SK-N-MC (cell line): ENCODE measurements at regions not wholly inside any gene's neighbourhood (a gene's known extent, or its start where the extent isn't known, plus 50 kb on each side); places are given as distances from the start of the nearest gene placed in this dataset.

Experiments used
- DNase-seq: peaks from one replicate; pipeline ENCODE4 v3.0.0-alpha.2; 2011; ENCODE audit warnings: low read depth, low spot score
- H3K27ac ChIP-seq: fragments of 200-600 bp; sonication (generic); 2 replicates; pipeline ENCODE4 v1.5.1; 2016; ENCODE audit warnings: mixed run types
- H3K36me3 ChIP-seq: fragments of 200-600 bp; sonication (generic); 2 replicates; pipeline ENCODE4 v1.6.1; 2017; ENCODE audit warnings: antibody characterized with exemption, low read length, mixed read lengths; ENCODE audit not compliant: insufficient read depth
- H3K4me3 ChIP-seq: fragments of 200-600 bp; sonication (generic); 2 replicates; pipeline ENCODE4 v1.5.1; 2016
- H3K9ac ChIP-seq: fragments of 200-600 bp; sonication (generic); 2 replicates; pipeline ENCODE4 v1.8.0; 2017; ENCODE audit warnings: mixed run types, mixed read lengths; ENCODE audit not compliant: insufficient read length
- H3K9me3 ChIP-seq: fragments of 200-600 bp; sonication (generic); 2 replicates; pipeline ENCODE4 v1.6.1; 2017; ENCODE audit warnings: low read depth, mild to moderate bottlenecking, antibody characterized with exemption, low read length, moderate library complexity, mixed read lengths
- EZH2 ChIP-seq: fragments of 200-600 bp; sonication (generic); IDR thresholded peaks from one replicate; pipeline ENCODE4 v1.6.1; 2017; ENCODE audit warnings: antibody characterized with exemption
- FOXP2 ChIP-seq: optimal IDR thresholded peaks from 2 replicates; pipeline ENCODE3; 2011; ENCODE audit warnings: mild to moderate bottlenecking, moderate library complexity; ENCODE audit not compliant: insufficient read depth; ENCODE audit errors: extremely low read length, control extremely low read depth
- POLR2AphosphoS5 ChIP-seq: IDR thresholded peaks from 2 replicates; pipeline ENCODE4 v1.6.1; 2012; ENCODE audit warnings: mild to moderate bottlenecking, low read depth, low read length, borderline replicate concordance

GRCh38 chr7:8965177-8965576 is 531.8 kb downstream of the NXPH1 start:
- Histone ChIP-seq H3K27ac (no peak overlapping the region), H3K9ac (no peak overlapping the region), H3K4me3 (no peak overlapping the region), H3K9me3 (no peaks in the 10 kb centered on the region), H3K36me3 (no peaks in the 10 kb centered on the region)
- DNase-seq = no peak
- TF ChIP-seq EZH2 (no peak), FOXP2 (no peak), POLR2AphosphoS5 (no peak)

DNA sequence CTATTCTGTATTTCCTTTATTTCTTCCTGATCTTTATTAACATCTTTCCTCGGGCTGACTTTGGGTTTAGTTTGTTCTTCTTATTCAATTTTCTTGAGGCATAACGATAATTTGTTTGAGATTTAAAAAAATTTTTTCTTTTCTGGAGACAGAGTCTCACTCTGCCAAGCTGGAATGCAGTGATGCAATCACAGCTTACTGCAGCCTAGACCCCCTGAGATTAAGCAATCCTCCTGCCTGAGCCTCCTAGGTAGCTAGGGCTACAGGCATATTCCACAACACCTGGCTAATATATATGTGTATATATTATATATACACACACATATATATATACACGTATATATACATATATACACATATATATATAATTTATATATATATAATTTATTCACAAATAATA is 540.2 kb downstream of the NXPH1 start:
- H3K36me3 ChIP-seq = no peaks in the 10 kb centered on the region
- H3K4me3 ChIP-seq = no peak overlapping the region
- TF ChIP-seq FOXP2 (no peak), POLR2AphosphoS5 (no peak), EZH2 (no peak)
- H3K27ac ChIP-seq = no peak overlapping the region
- no peak overlapping the region for H3K9ac ChIP-seq
- no peak for DNase-seq
- H3K9me3 ChIP-seq = no peaks in the 10 kb centered on the region

DNA sequence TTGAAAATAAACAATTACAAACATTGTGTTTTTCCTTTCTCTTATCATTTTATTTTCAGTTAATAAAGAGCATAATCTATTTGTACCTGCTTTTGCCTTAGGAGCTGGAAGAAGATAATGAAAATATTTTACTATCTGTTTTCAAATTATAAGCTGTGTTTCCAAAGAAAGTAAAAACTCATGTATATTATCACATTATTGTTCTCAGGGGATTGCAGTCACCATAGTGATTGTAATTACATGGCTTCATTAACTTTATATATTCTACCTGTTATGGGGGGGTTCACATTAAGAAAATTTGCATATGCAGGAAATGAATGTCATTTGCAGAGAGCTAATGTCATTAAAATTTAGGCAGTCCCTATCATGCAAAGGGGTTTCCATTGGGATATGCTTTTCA is 542.3 kb downstream of the NXPH1 start:
- Histone ChIP-seq H3K27ac (no peak overlapping the region), H3K36me3 (no peaks in the 10 kb centered on the region), H3K4me3 (no peak overlapping the region), H3K9ac (no peak overlapping the region), H3K9me3 (no peaks in the 10 kb centered on the region)
- TF ChIP-seq FOXP2 (no peak), POLR2AphosphoS5 (no peak), EZH2 (no peak)
- DNase-seq = no peak

DNA sequence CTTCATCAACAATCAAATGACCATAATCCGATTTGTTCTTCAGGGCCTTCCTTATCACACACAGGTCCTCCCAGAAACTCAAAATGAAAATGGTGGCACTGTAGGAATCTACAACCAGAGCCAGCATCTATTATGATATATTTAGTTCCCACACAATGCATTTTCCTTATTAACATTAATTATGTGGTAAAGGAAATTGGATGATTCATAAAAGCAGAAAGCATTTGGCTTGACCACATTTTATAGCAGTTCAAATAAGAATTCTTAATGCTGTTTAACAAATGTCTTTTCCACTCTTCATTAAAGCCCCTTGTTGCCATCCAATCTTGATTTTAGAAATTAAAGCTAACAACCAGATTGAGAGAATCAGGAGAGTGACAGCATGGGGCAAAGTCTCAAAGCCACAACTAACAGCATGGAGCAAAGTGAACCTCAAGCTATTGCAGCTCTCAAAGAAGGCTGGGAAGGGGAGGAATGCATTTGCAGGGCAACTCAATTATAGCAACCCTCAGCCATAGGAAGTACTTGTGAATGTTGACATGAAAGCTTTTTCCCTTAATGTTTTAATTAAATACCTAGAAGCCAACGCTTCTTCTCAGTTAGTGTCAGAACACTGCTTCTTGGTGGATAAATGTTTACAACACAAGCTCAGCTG is 549.1 kb downstream of the NXPH1 start:
- no peak overlapping the region for H3K27ac ChIP-seq
- no peaks in the 10 kb centered on the region for H3K36me3 ChIP-seq
- no peak overlapping the region for H3K4me3 ChIP-seq
- TF ChIP-seq EZH2 = no peak
- TF ChIP-seq FOXP2 = no peak
- TF ChIP-seq POLR2AphosphoS5 = no peak
- no peaks in the 10 kb centered on the region for H3K9me3 ChIP-seq
- peak; percentile 12 for DNase-seq
- no peak overlapping the region for H3K9ac ChIP-seq

- DNase-seq = no peak
- Histone ChIP-seq H3K27ac (no peak overlapping the region), H3K9ac (no peak overlapping the region), H3K9me3 (no peaks in the 10 kb centered on the region), H3K4me3 (no peak overlapping the region), H3K36me3 (no peaks in the 10 kb centered on the region)
- TF ChIP-seq EZH2 (no peak), POLR2AphosphoS5 (no peak), FOXP2 (no peak)
Measured at GRCh38 chr7:8985255-8985654, 551.8 kb downstream of the NXPH1 start.

DNA sequence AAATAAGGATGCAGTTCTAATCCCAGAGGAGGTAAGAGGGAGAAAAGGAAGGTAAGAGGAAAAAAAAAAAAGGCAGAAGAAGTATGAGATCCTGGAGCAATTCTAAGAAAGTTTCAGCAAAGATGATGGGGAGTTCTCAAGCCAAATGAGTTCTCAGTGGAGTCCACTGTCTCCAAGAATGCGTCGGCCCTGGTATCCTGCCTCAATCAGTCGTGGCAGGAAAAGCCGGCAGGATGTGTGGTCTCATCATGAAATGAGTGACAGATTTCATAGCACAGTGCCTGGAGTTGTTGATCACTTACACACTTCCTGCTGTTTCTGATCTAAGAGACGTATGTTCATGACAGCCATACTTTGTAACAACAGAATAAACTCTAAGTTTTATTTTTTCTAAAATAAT is 554.9 kb downstream of the NXPH1 start:
- TF ChIP-seq POLR2AphosphoS5 = no peak
- TF ChIP-seq EZH2 = no peak
- TF ChIP-seq FOXP2 = no peak
- no peak for DNase-seq
- H3K36me3 ChIP-seq = no peaks in the 10 kb centered on the region
- H3K9ac ChIP-seq = no peak overlapping the region
- no peak overlapping the region for H3K4me3 ChIP-seq
- no peaks in the 10 kb centered on the region for H3K9me3 ChIP-seq
- no peak overlapping the region for H3K27ac ChIP-seq

GRCh38 chr7:8991159-8991558 is 557.8 kb downstream of the NXPH1 start:
- no peaks in the 10 kb centered on the region for H3K9me3 ChIP-seq
- no peak for DNase-seq
- H3K27ac ChIP-seq = no peak overlapping the region
- TF ChIP-seq FOXP2 (no peak), EZH2 (no peak)
- no peak overlapping the region for H3K4me3 ChIP-seq
- H3K9ac ChIP-seq = no peak overlapping the region
- no peaks in the 10 kb centered on the region for H3K36me3 ChIP-seq

GRCh38 chr7:8998762-8999161 is 565.4 kb downstream of the NXPH1 start:
- H3K4me3 ChIP-seq = no peak overlapping the region
- H3K36me3 ChIP-seq = no peaks in the 10 kb centered on the region
- no peak for DNase-seq
- H3K9ac ChIP-seq = no peak overlapping the region
- H3K27ac ChIP-seq = no peak overlapping the region
- no peak for TF ChIP-seq POLR2AphosphoS5
- H3K9me3 ChIP-seq = no peaks in the 10 kb centered on the region

DNA sequence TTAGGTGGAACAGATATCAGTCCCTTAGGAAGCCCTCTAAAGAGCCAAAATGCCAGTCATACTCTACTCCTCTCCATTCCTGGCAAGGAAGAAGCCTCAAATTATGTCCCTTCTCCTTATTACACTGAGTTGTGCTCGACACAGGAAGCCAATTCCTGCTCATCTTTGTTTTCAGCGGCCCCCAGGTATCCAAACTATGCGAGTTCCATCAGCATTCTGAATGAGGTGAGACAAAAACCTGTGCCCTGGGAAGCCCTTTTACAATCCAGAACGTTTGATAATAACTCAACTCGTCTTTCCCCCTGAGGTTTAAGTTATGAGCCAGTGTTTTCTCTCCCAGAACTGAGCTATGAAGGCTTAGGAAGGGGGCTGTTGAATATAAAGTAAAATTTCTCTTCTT is 580.5 kb downstream of the NXPH1 start:
- no peaks in the 10 kb centered on the region for H3K9me3 ChIP-seq
- H3K4me3 ChIP-seq = no peak overlapping the region
- TF ChIP-seq EZH2 = no peak
- no peak for TF ChIP-seq FOXP2
- no peak for TF ChIP-seq POLR2AphosphoS5
- DNase-seq = no peak
- H3K36me3 ChIP-seq = no peaks in the 10 kb centered on the region
- no peak overlapping the region for H3K9ac ChIP-seq
- no peak overlapping the region for H3K27ac ChIP-seq
